GM21737 (cell line): ENCODE measurements at regions not wholly inside any gene's neighbourhood (a gene's known extent, or its start where the extent isn't known, plus 50 kb on each side); places are given as distances from the start of the nearest gene placed in this dataset.

Source experiments
- ATAC-seq: cut with Tn5 transposase; IDR thresholded peaks from one replicate; pipeline ENCODE4 v1.9.1; 2021; ENCODE audit warnings: mild to moderate bottlenecking, moderate library complexity; ENCODE audit not compliant: unreplicated experiment

- ATAC-seq = no peak
Measured at GRCh38 chr6:9428421-9429172, 986.3 kb downstream of the TFAP2A start.

GRCh38 chr6:9422138-9422537 lies 986.8 kb upstream of the SLC35B3 start:
- ATAC-seq = no peak

- no peak for ATAC-seq
Measured at GRCh38 chr6:9420316-9421015, 985.1 kb upstream of the SLC35B3 start.

- ATAC-seq = no peak
Measured at GRCh38 chr6:9417400-9417799, 982.1 kb upstream of the SLC35B3 start.

- ATAC-seq = no peak
Measured at GRCh38 chr6:9412951-9413559, 977.7 kb upstream of the SLC35B3 start.

GRCh38 chr6:9409126-9409525 lies 973.8 kb upstream of the SLC35B3 start:
- no peak for ATAC-seq

GRCh38 chr6:9408402-9409117 lies 973.2 kb upstream of the SLC35B3 start:
- ATAC-seq = no peak

GRCh38 chr6:9405825-9406224 lies 970.5 kb upstream of the SLC35B3 start:
- no peak for ATAC-seq

- no peak for ATAC-seq
Measured at GRCh38 chr6:9405369-9405768, 970.0 kb upstream of the SLC35B3 start.

- ATAC-seq = no peak
Measured at GRCh38 chr6:9404351-9405146, 969.2 kb upstream of the SLC35B3 start.

GRCh38 chr6:9403736-9404135 lies 968.4 kb upstream of the SLC35B3 start:
- no peak for ATAC-seq

GRCh38 chr6:9401960-9402359 lies 966.6 kb upstream of the SLC35B3 start:
- ATAC-seq = no peak

GRCh38 chr6:9399916-9400315 lies 964.6 kb upstream of the SLC35B3 start:
- no peak for ATAC-seq

GRCh38 chr6:9398767-9399373 lies 963.5 kb upstream of the SLC35B3 start:
- no peak for ATAC-seq

- no peak for ATAC-seq
Measured at GRCh38 chr6:9398071-9398766, 962.9 kb upstream of the SLC35B3 start.

- ATAC-seq = no peak
Measured at GRCh38 chr6:9388596-9388995, 953.3 kb upstream of the SLC35B3 start.

- no peak for ATAC-seq
Measured at GRCh38 chr6:9380568-9380967, 945.2 kb upstream of the SLC35B3 start.

- ATAC-seq = no peak
Measured at GRCh38 chr6:9373308-9373707, 938.0 kb upstream of the SLC35B3 start.

- ATAC-seq = no peak
Measured at GRCh38 chr6:9370480-9370879, 935.1 kb upstream of the SLC35B3 start.

- no peak for ATAC-seq
Measured at GRCh38 chr6:9365378-9365777, 930.0 kb upstream of the SLC35B3 start.
